GM18526 (cell line): ENCODE measurements at regions not wholly inside any gene's neighbourhood (a gene's known extent, or its start where the extent isn't known, plus 50 kb on each side); places are given as distances from the start of the nearest gene placed in this dataset.

Source experiments
- POLR2A ChIP-seq: IDR thresholded peaks from 3 replicates; pipeline ENCODE4 v1.6.1; 2011; ENCODE audit not compliant: insufficient read length; ENCODE audit errors: extremely low read depth

- no peak for TF ChIP-seq POLR2A
Observed at GRCh38 chr4:14812101-14812500, 190.2 kb upstream of the CPEB2 start.

GRCh38 chr4:14816623-14817261 lies 185.5 kb upstream of the CPEB2 start:
- no peak for TF ChIP-seq POLR2A

GRCh38 chr4:14824189-14824588 lies 178.1 kb upstream of the CPEB2 start:
- TF ChIP-seq POLR2A = no peak

- no peak for TF ChIP-seq POLR2A
Observed at GRCh38 chr4:14827111-14827510, 175.2 kb upstream of the CPEB2 start.

- no peak for TF ChIP-seq POLR2A
Observed at GRCh38 chr4:14829795-14830194, 172.5 kb upstream of the CPEB2 start.

GRCh38 chr4:14831416-14831815 lies 170.9 kb upstream of the CPEB2 start:
- no peak for TF ChIP-seq POLR2A

- no peak for TF ChIP-seq POLR2A
Observed at GRCh38 chr4:14833053-14833452, 169.2 kb upstream of the CPEB2 start.

GRCh38 chr4:14834382-14834781 lies 167.9 kb upstream of the CPEB2 start:
- no peak for TF ChIP-seq POLR2A

- TF ChIP-seq POLR2A = no peak
Observed at GRCh38 chr4:14835288-14835687, 167.0 kb upstream of the CPEB2 start.

- TF ChIP-seq POLR2A = no peak
Observed at GRCh38 chr4:14835708-14836425, 166.4 kb upstream of the CPEB2 start.

- TF ChIP-seq POLR2A = no peak
Observed at GRCh38 chr4:14837860-14838259, 164.4 kb upstream of the CPEB2 start.

GRCh38 chr4:14841801-14842768 lies 160.2 kb upstream of the CPEB2 start:
- TF ChIP-seq POLR2A = no peak

GRCh38 chr4:14842964-14843630 lies 159.2 kb upstream of the CPEB2 start:
- TF ChIP-seq POLR2A = no peak

- no peak for TF ChIP-seq POLR2A
Observed at GRCh38 chr4:14844061-14844460, 158.2 kb upstream of the CPEB2 start.

- TF ChIP-seq POLR2A = no peak
Observed at GRCh38 chr4:14848229-14848628, 154.1 kb upstream of the CPEB2 start.
